Suprapubic skin (tissue), 3 donors: ENCODE measurements at regions not wholly inside any gene's neighbourhood (a gene's known extent, or its start where the extent isn't known, plus 50 kb on each side); places are given as distances from the start of the nearest gene placed in this dataset.

Source experiments
- EP300 ChIP-seq: sonication (generic); formaldehyde crosslinking; IDR thresholded peaks from one replicate; pipeline ENCODE4 v1.6.1; 2017; ENCODE audit warnings: antibody characterized with exemption
- TF ChIP-seq, protein P1 (sequence below), 2 donors: fragments of 200-600 bp in 1 of 2; fragments of 450-650 bp in 1 of 2; sonication (generic) in 1 of 2; IDR thresholded peaks; one replicate each; pipeline ENCODE4 v1.5.1; 2016 to 2019; ENCODE audit warnings: antibody characterized with exemption in 2 of 2, mild to moderate bottlenecking in 1 of 2, moderate library complexity in 1 of 2

DNA sequence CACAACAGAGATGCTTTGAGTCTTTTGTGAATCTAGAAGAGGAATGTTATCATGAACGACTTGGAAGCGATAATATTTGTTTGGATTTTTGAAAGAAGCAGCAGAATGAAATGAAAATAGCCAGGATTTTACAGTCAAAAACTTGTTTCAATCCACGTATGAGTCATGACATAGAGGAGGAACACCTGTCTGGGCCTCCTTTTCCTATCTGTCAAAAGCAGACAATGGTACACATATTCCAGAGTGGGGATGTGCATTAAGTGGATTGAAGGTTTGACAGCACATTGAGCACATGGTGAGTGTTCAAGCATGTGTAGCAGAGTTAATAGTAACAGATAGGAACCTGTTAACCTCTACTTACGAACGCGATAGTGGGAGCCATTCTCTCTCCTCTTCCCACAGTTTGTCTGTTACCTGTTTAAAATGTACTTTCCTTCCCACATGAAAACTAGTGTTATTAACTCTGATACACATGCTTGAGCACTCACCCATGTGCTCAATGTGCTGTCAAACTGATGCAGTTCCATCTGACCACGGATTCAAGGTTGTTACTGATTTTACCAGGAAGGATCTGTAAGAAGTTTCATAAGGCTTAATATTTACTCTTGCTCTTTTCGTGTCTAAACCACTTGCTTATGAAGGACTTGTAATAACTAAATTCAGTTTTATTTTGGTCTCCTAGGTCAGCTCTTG lies 863.4 kb upstream of the SOX11 start:
- TF ChIP-seq, protein P1, sequence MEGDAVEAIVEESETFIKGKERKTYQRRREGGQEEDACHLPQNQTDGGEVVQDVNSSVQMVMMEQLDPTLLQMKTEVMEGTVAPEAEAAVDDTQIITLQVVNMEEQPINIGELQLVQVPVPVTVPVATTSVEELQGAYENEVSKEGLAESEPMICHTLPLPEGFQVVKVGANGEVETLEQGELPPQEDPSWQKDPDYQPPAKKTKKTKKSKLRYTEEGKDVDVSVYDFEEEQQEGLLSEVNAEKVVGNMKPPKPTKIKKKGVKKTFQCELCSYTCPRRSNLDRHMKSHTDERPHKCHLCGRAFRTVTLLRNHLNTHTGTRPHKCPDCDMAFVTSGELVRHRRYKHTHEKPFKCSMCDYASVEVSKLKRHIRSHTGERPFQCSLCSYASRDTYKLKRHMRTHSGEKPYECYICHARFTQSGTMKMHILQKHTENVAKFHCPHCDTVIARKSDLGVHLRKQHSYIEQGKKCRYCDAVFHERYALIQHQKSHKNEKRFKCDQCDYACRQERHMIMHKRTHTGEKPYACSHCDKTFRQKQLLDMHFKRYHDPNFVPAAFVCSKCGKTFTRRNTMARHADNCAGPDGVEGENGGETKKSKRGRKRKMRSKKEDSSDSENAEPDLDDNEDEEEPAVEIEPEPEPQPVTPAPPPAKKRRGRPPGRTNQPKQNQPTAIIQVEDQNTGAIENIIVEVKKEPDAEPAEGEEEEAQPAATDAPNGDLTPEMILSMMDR (IDR thresholded peaks at IDR 0.05): no peak
- no peak for TF ChIP-seq EP300
